ENCODE measurements at regions not wholly inside any gene's neighbourhood (a gene's known extent, or its start where the extent isn't known, plus 50 kb on each side); places are given as distances from the start of the nearest gene placed in this dataset.
"Not testable (repeated sequence)": the region's sequence is repeated elsewhere in the genome, so short reads cannot be mapped to it uniquely, and the experiment has no call there.

DNA sequence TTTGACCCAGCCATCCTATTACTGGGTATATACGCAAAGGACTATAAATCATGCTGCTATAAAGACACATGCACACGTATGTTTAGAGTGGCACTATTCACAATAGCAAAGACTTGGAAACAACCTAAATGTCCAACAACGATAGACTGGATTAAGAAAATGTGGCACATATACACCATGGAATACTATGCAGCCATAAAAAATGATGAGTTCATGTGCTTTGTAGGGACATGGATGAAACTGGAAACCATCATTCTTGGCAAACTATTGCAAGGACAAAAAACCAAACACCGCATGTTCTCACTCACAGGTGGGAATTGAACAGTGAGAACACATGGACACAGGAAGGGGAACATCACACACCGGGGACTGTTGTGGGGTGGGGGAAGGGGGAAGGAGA, 117.1 kb upstream of the ECI2 start:
- not testable (repeated sequence) for TF ChIP-seq EP300 (conservative IDR thresholded peaks at IDR 0.05; ENCODE audit: poor library complexity, severe bottlenecking); CTCF (IDR thresholded peaks at IDR 0.05; ENCODE audit: poor library complexity, severe bottlenecking); RAD21 (conservative IDR thresholded peaks at IDR 0.05); MXI1 (conservative IDR thresholded peaks at IDR 0.05; ENCODE audit: poor library complexity, severe bottlenecking)
